Adrenal gland (tissue), 9 donors: ENCODE measurements at regions not wholly inside any gene's neighbourhood (a gene's known extent, or its start where the extent isn't known, plus 50 kb on each side); places are given as distances from the start of the nearest gene placed in this dataset.

ENCODE experiments used
- DNase-seq, 7 donors: peaks; one replicate each; pipeline ENCODE4 v3.0.0-alpha.2; 2019 to 2020
- H3K27ac ChIP-seq, 5 donors: fragments of 200-600 bp; sonication (generic) in 4 of 5; 1 replicate in 3 of 5; 2 replicates in 2 of 5; pipeline versions ENCODE4 v1.5.1 to v1.8.0; 2016 to 2020; ENCODE audit warnings: mild to moderate bottlenecking in 1 of 5
- H3K27me3 ChIP-seq: fragments of 200-600 bp; 2 replicates; pipeline ENCODE4 v1.8.0; 2021
- H3K36me3 ChIP-seq, 2 donors: fragments of 200-600 bp; replicated peaks in 1 of 2; 1 replicate in 1 of 2; 2 replicates in 1 of 2; pipeline versions ENCODE4 v1.5.1 to v1.8.0; 2018 to 2022
- H3K4me1 ChIP-seq, 2 donors: fragments of 200-600 bp; replicated peaks in 1 of 2; 1 replicate in 1 of 2; 2 replicates in 1 of 2; pipeline versions ENCODE4 v1.5.1 to v1.8.0; 2018 to 2021
- H3K4me3 ChIP-seq, 4 donors: fragments of 200-600 bp; sonication (generic) in 3 of 4; one replicate each; pipeline ENCODE4 v1.5.1; 2016 to 2018
- H3K9me3 ChIP-seq, 3 donors: fragments of 200-600 bp; sonication (generic) in 1 of 3; replicated peaks in 1 of 3; 1 replicate in 2 of 3; 2 replicates in 1 of 3; pipeline versions ENCODE4 v1.5.1 to v1.8.0; 2016 to 2021
- POLR2A ChIP-seq, 2 donors: fragments of 450-650 bp; IDR thresholded peaks; one replicate each; pipeline ENCODE4 v1.6.1; 2017; ENCODE audit warnings: antibody characterized with exemption in 2 of 2, mild to moderate bottlenecking in 2 of 2, moderate library complexity in 1 of 2
- WGBS, 4 donors: extraction: QIAGEN DNeasy Blood & Tissue Kit in 2 of 4; methylation state at CpG; one replicate each; pipeline versions ENCODE4 v1.1.5 to v1.1.7; 2013 to 2017; 5-methylcytosine and 5-hydroxymethylcytosine counted together
- intact Hi-C, 2 donors: fragments of 100-400 bp; cut with DNase I; formaldehyde crosslinking; loops; one replicate each; pipeline versions ENCODE4 v1.14.1 to v1.15.0; 2022 to 2023
- TF ChIP-seq, protein P1 (sequence below), 6 experiments: fragments of 450-650 bp in 4 of 6; fragments of 200-600 bp in 2 of 6; sonication (generic) in 1 of 6; IDR thresholded peaks; 1 replicate in 5 of 6; 2 replicates in 1 of 6; pipeline versions ENCODE4 v1.5.1 to v1.8.0; 2016 to 2021; ENCODE audit warnings: antibody characterized with exemption in 6 of 6, mild to moderate bottlenecking in 2 of 6, moderate library complexity in 1 of 6
- donor health status: healthy with polysubstance abuse.
- donor health status: Bipolar disorder and iron deficiency.
- donor health status: DM: yes; HTN: yes; CAD: no.
- donor health status: DM: no; HTN: no; CAD: no.
- donor health status: DM: no; HTN: no; CAD: no.

DNA sequence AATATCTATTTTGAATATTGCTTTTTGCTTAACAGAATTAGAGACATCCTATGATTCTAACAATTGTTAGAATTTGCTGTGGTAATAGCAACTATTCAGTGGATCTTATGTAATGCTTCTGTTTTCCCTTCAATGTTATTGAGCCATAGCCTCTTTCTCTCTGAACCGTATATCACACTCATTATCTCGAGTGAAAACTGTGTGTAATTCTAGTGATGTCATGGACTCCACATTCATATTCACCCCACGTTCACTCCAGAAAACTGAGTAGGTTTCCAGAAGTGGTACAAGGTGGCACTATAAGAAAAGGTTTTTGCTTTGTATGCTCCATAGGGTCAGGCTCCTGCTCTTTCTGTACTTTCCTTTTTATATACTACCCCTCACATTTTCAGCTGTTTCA, 534.3 kb upstream of the PABPC4L start:
- H3K4me3 ChIP-seq: no peak overlapping the region
- H3K4me1 ChIP-seq: no peaks in the 10 kb centered on the region
- intact Hi-C loops: no loop called here
- no peaks in the 10 kb centered on the region for H3K36me3 ChIP-seq
- WGBS, 4 donors: 56 to 65% (median 59%) methylated on average over 3 of the region's 3 CpGs
- DNase-seq: no peak
- no peak overlapping the region for H3K27ac ChIP-seq
- H3K9me3 ChIP-seq: no peaks in the 10 kb centered on the region
- no peaks in the 10 kb centered on the region for H3K27me3 ChIP-seq
- no peak for TF ChIP-seq POLR2A (IDR thresholded peaks at IDR 0.05)
- TF ChIP-seq, protein P1, sequence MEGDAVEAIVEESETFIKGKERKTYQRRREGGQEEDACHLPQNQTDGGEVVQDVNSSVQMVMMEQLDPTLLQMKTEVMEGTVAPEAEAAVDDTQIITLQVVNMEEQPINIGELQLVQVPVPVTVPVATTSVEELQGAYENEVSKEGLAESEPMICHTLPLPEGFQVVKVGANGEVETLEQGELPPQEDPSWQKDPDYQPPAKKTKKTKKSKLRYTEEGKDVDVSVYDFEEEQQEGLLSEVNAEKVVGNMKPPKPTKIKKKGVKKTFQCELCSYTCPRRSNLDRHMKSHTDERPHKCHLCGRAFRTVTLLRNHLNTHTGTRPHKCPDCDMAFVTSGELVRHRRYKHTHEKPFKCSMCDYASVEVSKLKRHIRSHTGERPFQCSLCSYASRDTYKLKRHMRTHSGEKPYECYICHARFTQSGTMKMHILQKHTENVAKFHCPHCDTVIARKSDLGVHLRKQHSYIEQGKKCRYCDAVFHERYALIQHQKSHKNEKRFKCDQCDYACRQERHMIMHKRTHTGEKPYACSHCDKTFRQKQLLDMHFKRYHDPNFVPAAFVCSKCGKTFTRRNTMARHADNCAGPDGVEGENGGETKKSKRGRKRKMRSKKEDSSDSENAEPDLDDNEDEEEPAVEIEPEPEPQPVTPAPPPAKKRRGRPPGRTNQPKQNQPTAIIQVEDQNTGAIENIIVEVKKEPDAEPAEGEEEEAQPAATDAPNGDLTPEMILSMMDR (IDR thresholded peaks at IDR 0.05): no peak

GRCh38 chr4:134727696-134728095, 526.1 kb upstream of the PABPC4L start:
- Histone ChIP-seq H3K36me3 (no peaks in the 10 kb centered on the region), H3K4me3 (no peak overlapping the region), H3K27ac (no peak overlapping the region), H3K27me3 (no peaks in the 10 kb centered on the region), H3K4me1 (no peaks in the 10 kb centered on the region), H3K9me3 (no peaks in the 10 kb centered on the region)
- intact Hi-C loops: no loop called here
- 80 to 93% (median 83%) methylated on average over 2 of the region's 2 CpGs for WGBS, 4 donors
- no peak for DNase-seq
- TF ChIP-seq POLR2A (IDR thresholded peaks at IDR 0.05): no peak
- TF ChIP-seq, protein P1 (IDR thresholded peaks at IDR 0.05): no peak

GRCh38 chr4:134722306-134722705, 520.7 kb upstream of the PABPC4L start:
- Histone ChIP-seq H3K4me1 (no peaks in the 10 kb centered on the region), H3K36me3 (no peaks in the 10 kb centered on the region), H3K27ac (no peak overlapping the region), H3K27me3 (no peaks in the 10 kb centered on the region), H3K4me3 (no peak overlapping the region), H3K9me3 (no peaks in the 10 kb centered on the region)
- intact Hi-C loops: no loop called here
- TF ChIP-seq, protein P1 (IDR thresholded peaks at IDR 0.05): no peak
- no peak for TF ChIP-seq POLR2A (IDR thresholded peaks at IDR 0.05)
- no peak for DNase-seq
- 38 to 56% (median 54%) methylated on average over 1 of the region's 1 CpG for WGBS, 4 donors

DNA sequence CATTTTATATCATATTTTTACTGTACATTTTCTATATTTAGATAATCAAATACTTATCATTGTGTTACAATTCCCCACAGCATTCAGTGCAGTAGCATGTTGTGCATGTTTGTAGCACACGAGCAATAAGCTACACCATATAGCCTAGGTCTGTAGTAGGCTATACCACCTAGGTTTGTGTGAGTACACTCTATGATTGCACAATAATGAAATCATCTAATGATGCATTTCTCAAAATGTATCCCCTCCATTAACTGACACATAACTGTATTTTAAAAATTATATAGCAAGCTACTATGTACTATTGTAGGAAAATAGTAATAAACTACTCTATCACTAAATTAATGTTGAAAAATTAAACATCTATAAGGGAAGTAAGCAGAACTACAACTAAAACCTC, 518.4 kb upstream of the PABPC4L start:
- Histone ChIP-seq H3K4me3 (no peak overlapping the region), H3K27me3 (no peaks in the 10 kb centered on the region), H3K36me3 (no peaks in the 10 kb centered on the region), H3K9me3 (no peaks in the 10 kb centered on the region), H3K4me1 (no peaks in the 10 kb centered on the region), H3K27ac (no peak overlapping the region)
- no peak for DNase-seq
- TF ChIP-seq POLR2A (IDR thresholded peaks at IDR 0.05): no peak
- TF ChIP-seq, protein P1 (IDR thresholded peaks at IDR 0.05): no peak
- intact Hi-C loops: no loop called here
- whole genome bisulfite sequencing, 4 donors: 73 to 86% (median 82%) methylated on average over 1 of the region's 1 CpG
